NCI-H748 (cell line): ENCODE measurements at regions not wholly inside any gene's neighbourhood (a gene's known extent, or its start where the extent isn't known, plus 50 kb on each side); places are given as distances from the start of the nearest gene placed in this dataset.
A peak's percentile ranks its signal among the peaks of the same experiment; 100 is the strongest.
"Not testable (repeated sequence)": the region's sequence is repeated elsewhere in the genome, so short reads cannot be mapped to it uniquely, and the experiment has no call there.

ENCODE experiments used
- DNase-seq: peaks from one replicate; lab custom pipeline; 2025; ENCODE audit not compliant: unreplicated experiment; lab: John Stamatoyannopoulos, UW

DNA sequence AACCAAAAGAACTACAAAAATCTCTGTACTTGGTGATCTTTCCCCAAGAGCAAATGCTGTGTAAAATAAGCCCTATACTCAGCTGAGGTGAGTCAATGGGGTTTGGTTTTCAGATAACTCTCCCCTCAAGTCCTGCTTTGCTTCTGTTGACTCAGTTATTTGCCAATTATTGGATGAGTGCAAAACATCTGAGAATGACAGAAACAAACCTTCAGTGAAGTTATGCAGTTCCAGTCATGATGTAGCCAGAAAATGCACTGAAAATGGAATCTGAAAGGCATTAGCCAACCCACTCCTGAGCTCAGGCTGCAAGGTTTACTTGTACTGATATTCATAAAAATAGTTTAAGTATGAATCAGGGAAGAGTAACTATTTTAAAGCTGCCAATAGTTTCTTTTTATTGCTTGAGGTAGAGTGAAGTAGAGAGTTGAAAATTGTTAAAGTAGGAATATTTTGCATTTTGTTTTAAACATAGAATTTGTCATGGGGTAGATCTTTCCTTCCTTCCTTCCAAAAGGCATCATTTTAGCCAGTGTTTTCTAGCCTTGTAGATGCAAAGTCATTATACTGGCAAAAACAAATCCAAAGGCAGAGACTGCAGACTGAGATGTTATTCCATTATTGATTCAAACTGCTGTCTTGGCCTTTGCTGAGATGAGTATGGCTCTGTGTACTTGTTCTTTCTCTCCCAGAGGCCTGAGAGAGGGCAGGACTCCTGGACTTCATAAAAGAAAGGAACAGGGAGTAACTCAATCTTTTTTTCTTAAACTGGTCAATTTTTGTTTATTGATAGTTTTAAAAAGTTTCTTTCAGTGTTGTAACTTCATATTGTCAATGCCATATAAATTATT lies 215.3 kb downstream of the RND3 start:
- DNase-seq, result no peak

DNA sequence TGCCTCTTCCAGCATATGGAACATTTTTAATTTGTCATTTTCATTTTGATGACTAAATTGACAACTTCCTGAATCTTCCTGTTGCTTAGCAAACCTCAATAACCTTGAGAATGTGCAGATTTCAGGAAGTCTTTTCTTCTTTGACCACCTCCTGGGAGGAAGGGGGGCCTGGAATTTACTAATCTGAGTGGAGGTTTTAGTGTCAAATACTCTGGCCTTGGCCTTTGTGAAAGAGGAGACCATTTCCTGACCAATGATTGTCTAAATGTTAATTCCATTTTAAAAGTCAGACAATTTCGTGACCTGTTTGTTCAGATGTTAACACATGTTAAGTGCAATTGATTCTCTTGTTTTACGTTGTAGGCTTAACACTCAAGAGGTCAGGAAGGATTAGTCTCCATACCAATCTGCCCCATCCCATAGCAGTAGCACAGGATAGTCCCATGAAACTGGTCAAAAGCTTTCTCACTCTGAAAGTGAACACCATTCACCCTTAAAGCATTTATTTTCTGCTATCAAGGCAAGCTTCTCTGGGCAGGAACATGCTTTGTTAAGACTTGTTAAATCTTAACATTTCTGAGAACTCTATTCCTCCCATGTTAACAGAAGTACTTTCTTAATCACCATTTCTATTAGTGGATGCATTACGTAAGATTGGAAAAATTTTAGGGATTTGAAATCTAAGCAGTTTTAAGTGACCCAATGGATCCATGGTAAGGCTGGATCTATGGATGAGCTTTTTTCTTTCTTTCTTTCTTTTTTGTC lies 219.6 kb downstream of the RND3 start:
- no peak for DNase-seq

DNA sequence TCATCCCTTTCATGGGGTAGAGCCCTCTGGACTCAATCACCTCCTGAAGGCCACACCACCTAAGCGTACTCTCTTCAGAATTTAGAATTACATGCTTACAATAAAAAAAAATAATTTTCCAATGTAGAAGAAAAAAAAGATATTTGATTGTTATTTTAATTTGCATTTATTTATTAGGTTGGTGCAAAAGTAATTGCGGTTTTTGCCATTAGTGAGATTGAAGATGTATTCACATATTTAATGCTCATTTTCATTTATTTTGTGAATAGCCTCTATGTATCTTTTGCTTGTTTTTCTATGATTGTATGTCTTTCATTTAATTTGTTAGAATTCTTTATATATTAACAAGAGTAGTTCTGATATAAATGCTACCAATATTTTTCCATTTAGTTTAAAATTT lies 220.5 kb downstream of the RND3 start:
- no peak for DNase-seq

DNA sequence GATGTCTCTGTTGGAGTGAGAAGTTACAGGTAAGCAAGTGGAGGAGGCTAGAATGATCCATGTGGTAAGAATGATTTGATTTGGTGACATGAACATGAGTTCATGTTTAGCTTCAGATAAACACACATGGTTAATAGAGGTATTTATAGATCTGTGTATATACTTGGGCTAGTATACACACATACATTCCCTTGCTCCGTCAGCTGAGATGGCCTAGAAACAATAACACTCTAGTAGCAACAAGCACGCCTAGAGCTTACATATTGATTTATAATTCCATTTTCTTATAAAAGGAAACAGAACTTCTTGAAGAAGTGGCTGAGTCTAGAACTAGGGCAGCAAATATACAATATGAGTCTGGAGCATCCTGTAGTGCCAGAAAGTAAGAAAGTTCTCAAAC lies 223.0 kb downstream of the RND3 start:
- DNase-seq, result no peak

DNA sequence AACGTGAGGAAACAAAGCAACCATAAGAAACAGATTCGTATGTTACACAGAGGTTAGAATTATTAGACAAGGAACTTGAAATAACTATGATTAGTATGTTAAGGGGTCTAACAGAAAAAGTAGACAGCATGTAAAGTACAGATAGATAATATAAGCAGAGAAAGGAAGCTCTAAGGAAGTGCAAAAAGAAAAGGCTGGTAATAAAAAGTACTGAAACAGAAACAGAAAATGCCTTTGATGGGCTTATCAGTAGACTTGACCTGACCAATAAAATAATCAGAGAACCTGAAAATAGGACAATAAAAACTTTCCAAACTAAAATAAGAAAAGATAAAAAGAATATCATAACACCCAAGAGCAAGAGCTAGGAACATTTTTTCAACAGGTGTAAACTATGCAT lies 225.8 kb downstream of the RND3 start:
- DNase-seq, result no peak

DNA sequence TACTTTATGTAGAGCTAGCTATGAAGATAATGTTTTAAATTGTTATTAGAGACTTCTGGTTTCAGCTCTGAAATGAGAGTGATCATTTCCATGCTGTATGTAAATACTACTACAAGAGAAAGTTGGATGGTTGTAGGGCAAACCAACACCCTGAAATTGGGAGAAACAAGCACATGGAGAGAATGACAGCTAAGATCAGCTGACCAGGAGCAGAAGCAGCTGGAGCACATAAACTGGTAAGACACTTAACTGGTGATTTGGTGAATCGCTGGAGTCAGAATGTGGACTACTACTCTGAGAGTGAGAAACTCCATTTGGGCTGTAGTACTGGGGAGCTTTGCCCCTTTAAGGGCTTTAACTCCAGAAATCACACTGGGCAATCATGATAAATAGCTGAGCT lies 226.8 kb downstream of the RND3 start:
- no peak for DNase-seq

DNA sequence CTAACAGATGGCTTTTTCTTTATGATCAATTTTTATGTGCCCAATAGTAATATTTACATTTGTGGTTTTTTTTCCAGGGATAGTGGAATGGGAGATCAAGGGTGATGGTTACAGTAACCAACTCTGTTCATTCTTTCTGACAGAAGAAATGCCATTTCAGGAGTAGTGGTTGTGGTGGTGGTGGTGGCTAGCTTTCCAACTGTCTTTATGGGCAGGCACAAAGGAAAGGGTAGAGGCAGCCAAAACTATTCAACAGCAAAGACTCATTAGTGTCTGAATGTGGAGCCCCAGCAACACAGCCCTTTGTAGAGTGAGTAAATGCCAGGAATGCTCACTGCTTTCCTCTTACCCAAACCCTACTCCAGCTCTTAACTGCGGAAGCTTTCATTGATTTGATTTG lies 227.7 kb downstream of the RND3 start:
- DNase-seq, result no peak

DNA sequence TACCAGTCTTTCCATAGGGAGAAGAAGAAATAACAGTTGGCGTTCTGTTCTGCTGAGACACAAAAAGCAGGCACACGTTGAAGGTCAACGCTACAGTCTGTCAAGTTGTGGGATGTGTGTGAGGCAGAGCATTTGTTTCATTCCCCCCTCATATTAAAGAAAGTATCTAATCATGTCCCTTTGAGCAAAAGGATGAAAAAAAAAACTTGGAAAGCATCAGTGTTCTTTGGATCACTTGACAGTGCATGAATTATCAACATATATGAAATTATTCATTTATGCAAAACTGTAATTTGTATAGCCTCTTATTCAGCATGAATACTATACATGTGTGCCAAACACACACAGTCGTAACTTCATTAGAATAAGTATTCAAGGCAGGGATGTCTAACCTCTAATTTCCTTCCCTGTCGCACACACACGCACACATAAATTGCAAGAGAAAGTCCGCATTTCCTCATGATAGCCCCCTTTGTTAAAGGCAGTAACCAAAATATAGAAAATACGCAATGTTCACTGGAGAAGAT lies 228.6 kb downstream of the RND3 start:
- no peak for DNase-seq

DNA sequence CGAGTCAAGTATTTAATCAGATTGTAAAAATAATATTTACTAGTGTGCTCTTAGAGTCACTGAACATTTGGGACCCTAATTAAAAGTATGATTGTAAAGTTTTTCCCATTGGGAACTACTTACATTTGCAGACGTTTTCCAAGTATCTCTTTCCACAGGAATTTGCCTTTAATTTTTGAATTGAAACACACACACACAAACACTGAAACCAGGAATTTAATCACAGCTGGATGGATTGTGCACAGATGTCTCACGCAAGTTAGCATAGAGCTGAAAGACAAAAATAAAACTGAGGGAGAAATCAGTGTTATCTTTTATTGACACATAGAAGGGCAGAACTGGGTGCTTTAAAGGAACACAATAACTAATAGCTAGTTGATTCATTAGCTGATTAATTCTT lies 230.7 kb downstream of the RND3 start:
- DNase-seq, result no peak

DNA sequence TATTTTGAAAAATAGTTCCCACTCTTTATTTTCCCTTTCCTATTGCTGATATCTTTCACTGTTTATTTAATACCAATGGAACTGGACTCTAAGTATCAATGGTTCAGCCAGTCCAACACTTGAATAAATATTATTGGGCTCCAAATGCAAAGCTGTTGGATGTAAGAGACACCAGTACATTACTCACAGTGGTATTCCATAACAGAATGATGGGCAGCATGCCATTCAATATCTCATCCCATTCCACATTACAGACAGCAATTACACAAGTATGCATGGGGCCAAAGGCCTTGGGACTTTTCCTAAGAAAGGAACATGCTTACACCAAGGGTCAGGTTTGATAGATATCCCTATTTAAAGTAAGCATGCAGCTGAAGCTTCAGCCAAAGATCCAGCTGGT lies 231.9 kb downstream of the RND3 start:
- DNase-seq, result no peak

DNA sequence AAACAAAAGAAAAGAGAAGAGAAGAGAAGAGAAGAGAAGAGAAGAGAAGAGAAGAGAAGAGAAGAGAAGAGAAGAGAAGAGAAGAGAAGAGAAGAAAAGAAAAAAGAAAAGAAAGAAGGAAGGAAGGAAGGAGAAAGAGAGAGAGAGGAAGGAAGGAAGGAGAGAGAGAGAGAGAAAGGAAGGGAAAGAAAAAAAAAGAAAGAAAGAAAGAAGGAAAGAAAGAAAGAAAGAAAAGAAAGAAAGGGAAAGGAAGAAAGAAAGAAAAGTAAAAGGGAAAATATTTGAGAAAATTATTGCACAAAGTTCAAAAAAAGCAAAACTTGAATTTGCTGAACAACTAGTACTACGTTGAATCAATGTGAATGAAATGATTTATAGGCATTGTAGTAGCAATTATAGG lies 237.7 kb downstream of the RND3 start:
- not testable (repeated sequence) for DNase-seq

DNA sequence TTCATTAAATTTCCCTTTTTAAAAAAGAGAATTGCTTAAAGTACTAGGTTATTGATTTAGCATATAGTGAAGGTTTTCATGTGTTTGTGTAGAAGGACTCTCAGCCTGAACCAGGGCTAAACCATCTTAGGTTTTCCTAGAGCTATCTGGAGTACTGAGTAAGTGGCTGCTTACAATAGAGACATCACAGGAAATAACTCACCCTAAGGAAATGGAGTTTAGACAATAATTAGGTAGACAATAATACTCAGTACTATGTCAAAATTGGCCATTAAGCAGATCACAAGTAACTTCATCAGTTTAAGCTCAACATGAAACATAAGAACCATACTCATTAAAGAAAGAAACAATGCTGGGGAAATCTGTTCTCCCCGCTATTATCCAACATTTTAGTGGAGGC lies 240.0 kb downstream of the RND3 start:
- DNase-seq, result peak; percentile 19

DNA sequence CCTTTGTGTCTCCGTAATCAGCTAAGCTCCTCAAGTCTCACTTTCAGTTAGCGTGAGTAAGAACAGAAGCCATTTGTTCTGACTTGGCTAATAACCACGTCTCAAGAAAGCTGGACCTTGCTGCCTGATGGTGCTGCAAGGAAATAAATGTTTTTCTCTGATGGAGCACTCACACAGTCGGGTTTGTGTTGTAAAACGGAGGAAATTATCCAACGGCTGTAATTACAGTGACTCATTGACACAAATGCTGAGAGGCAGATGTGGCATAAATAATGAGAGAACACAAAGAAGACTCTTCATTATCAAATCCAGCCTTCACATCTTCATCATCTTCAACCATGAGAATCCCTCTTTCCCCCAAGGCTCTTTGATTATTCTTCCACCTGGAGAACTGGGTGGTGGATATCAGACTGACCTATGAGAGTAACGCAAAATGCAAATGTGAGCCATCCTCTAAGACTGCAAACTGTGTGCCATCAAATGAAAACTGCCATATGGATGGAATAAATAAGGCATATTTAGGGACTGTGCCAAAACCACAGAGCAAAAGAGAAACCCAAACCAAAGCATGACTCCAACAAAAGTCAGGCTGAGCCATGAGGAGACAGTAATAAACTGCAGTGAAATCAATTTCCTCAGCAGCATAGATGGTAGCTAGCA lies 252.6 kb downstream of the RND3 start:
- peak; percentile 80 for DNase-seq

DNA sequence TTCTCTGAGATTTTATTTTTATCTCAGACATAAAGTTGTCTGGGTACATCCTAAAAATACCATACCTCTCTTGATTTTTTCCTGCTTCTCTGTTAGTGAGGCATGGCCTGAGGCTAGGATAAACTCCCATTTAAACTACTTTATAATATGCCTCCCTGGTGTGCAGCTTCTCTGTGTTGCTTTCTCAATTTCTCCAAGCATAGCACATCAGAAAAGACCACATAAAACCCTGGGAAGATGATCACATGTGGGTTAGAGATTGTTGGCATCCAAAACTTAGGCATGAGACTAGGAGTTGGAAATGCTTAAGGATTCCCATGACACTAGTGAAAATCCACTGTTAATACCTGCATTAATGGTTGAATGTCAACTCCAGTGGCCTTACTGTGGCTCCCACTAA lies 254.6 kb downstream of the RND3 start:
- peak; percentile 19 for DNase-seq

DNA sequence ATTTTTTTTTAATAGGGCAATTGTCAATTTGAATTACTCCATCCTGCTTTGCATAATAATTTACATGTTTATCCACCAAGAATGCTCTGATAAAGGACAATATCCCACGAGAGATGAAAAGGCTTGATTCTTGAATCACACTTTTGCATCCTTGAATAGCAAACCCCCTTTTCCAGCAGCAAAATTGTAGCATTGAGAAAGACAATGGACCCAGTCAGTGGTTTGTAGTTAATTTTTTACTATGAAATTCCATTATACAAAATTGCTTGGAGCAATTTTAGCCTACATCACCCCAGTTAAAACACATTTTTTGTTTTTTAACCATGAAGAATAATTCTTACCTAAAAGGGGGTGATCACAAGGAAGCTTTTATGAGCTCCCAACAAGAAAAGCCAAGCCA lies 255.1 kb downstream of the RND3 start:
- DNase-seq, result no peak

DNA sequence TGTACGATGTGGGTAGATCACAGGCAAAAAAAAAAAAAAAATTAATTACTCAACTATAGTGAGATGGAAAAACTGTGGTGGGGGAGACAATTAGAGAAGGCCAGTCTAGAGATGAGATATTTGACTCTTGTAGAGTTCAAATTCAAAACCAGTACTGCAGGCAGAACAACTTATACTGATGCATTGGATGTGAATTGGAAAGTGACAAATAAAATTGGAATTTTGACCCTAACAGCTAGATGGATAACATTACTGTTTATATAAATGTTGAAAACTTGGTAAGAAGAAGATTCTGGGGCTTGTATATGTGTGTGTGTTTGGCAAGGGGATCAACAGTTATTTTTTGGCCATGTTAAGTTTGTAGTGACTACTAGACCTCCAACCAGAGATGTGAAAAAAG lies 256.9 kb downstream of the RND3 start:
- DNase-seq, result no peak

DNA sequence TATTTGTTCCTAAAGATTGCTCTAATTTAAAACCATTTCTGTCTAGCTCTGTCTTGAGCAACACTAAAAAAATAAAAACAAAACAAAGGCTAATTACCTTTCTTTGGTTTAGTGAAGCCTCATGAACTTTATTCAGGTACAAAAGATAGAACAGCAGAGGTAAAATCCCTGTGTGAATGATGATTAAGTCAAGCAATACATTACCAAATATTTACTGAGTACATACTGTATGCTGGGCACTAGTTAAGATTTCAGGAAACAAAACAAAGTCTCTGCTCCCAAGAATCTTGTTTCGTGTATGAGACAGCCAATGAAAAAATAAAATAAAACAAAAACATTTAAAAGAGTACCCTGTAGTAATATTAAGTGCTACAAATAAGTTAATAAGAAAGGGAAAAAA lies 257.5 kb downstream of the RND3 start:
- peak; percentile 31 for DNase-seq

DNA sequence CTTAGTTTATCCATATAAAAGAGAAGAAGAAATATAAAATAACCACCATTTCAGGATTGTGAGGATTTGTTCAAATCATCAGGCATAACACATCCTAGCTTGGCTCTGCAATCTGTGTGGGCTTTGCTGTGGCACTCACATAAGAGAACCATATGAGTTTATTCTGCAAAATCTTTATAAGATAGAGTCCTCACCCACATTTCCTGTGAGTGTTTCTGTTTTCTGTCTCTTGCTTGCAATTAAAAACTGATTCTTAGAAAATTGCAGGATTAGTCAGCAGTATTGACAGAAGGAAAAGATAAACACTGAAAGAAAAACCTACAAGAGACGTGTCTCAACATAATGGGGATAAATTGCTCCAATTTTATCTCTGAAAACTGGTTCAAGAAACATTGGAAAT lies 258.5 kb downstream of the RND3 start:
- DNase-seq, result peak; percentile 75

DNA sequence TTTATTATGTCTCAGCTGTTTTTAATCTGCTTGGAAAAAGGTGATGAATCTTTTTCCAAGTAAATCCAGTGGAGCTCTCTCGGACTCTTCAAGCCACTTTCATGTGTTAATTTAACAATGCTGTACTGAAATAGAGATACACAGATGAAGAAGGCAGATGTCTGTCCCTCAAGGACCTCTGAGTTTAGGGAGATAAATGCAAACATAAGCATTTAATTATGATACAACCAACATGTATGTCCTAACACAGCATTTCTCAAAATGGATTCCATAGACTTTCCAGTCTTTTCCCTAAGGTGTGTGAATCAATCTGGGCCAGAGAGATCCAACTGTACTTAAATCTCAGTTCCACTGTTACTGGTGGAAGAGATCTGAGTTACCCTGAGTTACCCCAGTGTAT lies 262.4 kb downstream of the RND3 start:
- DNase-seq, result no peak

DNA sequence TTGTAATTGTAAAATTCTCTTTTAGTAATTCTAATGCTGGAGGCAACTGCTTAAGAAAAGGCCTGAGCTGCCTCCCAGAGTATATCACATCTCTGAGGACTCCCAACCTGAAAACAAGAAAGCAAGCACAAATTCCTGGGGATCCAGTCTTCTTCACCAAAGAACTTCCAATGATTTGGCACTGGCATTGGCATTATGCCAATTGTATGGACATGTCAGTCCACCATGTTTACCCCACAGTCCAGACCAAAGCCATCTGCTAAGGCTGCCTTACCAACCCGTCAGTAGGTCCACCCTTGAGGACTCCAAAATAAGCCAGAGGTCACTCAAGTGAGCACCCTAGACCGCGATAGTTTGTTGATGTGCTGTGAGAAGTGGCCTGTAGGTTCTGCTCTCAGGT lies 263.1 kb downstream of the RND3 start:
- no peak for DNase-seq

DNA sequence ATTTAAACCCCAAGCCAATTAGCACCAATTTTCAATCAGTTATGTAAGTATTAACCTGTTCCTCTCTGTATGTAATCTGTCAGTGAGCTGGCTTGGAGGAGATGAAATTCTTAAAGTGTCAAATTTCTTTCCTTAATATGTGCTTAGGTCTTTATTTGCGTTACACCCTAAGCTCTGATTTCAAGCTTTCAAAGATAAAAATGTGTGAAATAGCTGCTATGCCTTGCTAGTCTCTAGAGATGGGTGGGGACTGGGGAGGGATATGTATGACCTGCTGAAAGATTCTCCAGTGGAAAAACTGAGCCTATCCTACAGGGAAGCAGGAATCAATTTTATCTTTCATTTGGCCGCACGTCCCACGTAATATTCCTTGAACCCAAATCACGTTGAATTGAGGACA lies 264.5 kb downstream of the RND3 start:
- DNase-seq, result no peak

DNA sequence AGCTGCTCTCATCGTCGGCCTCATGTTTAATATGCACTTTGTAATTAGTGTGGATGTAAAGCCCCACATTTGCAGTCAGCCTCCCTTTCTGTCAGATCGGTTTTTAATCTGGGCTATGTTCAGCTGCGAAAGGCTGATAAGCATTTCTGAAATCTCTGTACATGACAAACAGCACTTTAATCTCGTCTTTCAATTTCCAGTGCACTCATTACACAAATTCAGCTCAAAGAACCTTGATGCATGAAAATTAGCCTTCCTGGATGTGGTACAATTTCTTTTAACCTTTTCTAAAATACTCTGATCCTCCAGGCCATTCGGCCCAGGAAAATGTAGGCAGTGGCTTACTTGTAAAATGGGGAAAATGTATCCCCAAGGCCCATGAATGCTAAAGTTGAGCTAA lies 265.1 kb downstream of the RND3 start:
- DNase-seq, result no peak
